ENCODE measurements at regions not wholly inside any gene's neighbourhood (a gene's known extent, or its start where the extent isn't known, plus 50 kb on each side); places are given as distances from the start of the nearest gene placed in this dataset.

GRCh38 chrX:88526385-88526784 lies 220.6 kb upstream of the CPXCR1 start:
- Histone ChIP-seq H3K4me3 (ENCODE audit: low read length) (no peak overlapping the region), H3K4me2 (ENCODE audit: low read depth, low read length) (no peak overlapping the region), H3K9me2 (replicated peaks; ENCODE audit: insufficient read depth, low read length) (no peaks in the 10 kb centered on the region), H2AFZ (ENCODE audit: low read length) (no peak overlapping the region), H3K27me3 (replicated peaks; ENCODE audit: insufficient read depth, low read length) (no peaks in the 10 kb centered on the region), H3K27ac (ENCODE audit: low read length) (no peak overlapping the region), H3K9me3 (replicated peaks; ENCODE audit: insufficient read depth, low read length) (no peaks in the 10 kb centered on the region), H3K36me3 (replicated peaks; ENCODE audit: insufficient read depth, low read length) (no peaks in the 10 kb centered on the region), H3K9ac (ENCODE audit: low read length) (no peak overlapping the region), H4K20me1 (ENCODE audit: insufficient read depth, low read length) (no peaks in the 10 kb centered on the region), H3F3A (ENCODE audit: insufficient read depth, low read length) (no peaks in the 10 kb centered on the region), H3K4me1 (ENCODE audit: low read length) (no peaks in the 10 kb centered on the region), H3K79me2 (ENCODE audit: low read length) (no peaks in the 10 kb centered on the region)
- no peak for TF ChIP-seq EZH2phosphoT487 (IDR thresholded peaks at IDR 0.05; ENCODE audit: low read length)
- no peak for TF ChIP-seq EZH2 (optimal IDR thresholded peaks at IDR 0.05; ENCODE audit: low read depth, low read length)
- TF ChIP-seq, protein P1, sequence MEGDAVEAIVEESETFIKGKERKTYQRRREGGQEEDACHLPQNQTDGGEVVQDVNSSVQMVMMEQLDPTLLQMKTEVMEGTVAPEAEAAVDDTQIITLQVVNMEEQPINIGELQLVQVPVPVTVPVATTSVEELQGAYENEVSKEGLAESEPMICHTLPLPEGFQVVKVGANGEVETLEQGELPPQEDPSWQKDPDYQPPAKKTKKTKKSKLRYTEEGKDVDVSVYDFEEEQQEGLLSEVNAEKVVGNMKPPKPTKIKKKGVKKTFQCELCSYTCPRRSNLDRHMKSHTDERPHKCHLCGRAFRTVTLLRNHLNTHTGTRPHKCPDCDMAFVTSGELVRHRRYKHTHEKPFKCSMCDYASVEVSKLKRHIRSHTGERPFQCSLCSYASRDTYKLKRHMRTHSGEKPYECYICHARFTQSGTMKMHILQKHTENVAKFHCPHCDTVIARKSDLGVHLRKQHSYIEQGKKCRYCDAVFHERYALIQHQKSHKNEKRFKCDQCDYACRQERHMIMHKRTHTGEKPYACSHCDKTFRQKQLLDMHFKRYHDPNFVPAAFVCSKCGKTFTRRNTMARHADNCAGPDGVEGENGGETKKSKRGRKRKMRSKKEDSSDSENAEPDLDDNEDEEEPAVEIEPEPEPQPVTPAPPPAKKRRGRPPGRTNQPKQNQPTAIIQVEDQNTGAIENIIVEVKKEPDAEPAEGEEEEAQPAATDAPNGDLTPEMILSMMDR (IDR thresholded peaks at IDR 0.05; ENCODE audit: low read length), result no peak
- no peak for DNase-seq

GRCh38 chrX:88558421-88558820 lies 188.6 kb upstream of the CPXCR1 start:
- DNase-seq, result no peak
- Histone ChIP-seq H2AFZ (ENCODE audit: low read length) (no peak overlapping the region), H4K20me1 (ENCODE audit: insufficient read depth, low read length) (no peaks in the 10 kb centered on the region), H3K36me3 (replicated peaks; ENCODE audit: insufficient read depth, low read length) (no peaks in the 10 kb centered on the region), H3K9me2 (replicated peaks; ENCODE audit: insufficient read depth, low read length) (no peaks in the 10 kb centered on the region), H3K79me2 (ENCODE audit: low read length) (no peaks in the 10 kb centered on the region), H3K27ac (ENCODE audit: low read length) (no peak overlapping the region), H3K4me2 (ENCODE audit: low read depth, low read length) (no peak overlapping the region), H3K4me1 (ENCODE audit: low read length) (no peaks in the 10 kb centered on the region), H3K27me3 (replicated peaks; ENCODE audit: insufficient read depth, low read length) (no peaks in the 10 kb centered on the region), H3K9me3 (replicated peaks; ENCODE audit: insufficient read depth, low read length) (no peaks in the 10 kb centered on the region), H3F3A (ENCODE audit: insufficient read depth, low read length) (no peaks in the 10 kb centered on the region), H3K9ac (ENCODE audit: low read length) (no peak overlapping the region), H3K4me3 (ENCODE audit: low read length) (no peak overlapping the region)
- TF ChIP-seq EZH2phosphoT487 (IDR thresholded peaks at IDR 0.05; ENCODE audit: low read length) (no peak), EZH2 (optimal IDR thresholded peaks at IDR 0.05; ENCODE audit: low read depth, low read length) (no peak)
- TF ChIP-seq, protein P1 (IDR thresholded peaks at IDR 0.05; ENCODE audit: low read length), result no peak

- Histone ChIP-seq H3K9ac (ENCODE audit: low read length) (no peak overlapping the region), H3K4me1 (ENCODE audit: low read length) (no peaks in the 10 kb centered on the region), H2AFZ (ENCODE audit: low read length) (no peak overlapping the region), H3K27ac (ENCODE audit: low read length) (no peak overlapping the region), H3K79me2 (ENCODE audit: low read length) (no peaks in the 10 kb centered on the region), H3K9me3 (replicated peaks; ENCODE audit: insufficient read depth, low read length) (no peaks in the 10 kb centered on the region), H3K36me3 (replicated peaks; ENCODE audit: insufficient read depth, low read length) (no peaks in the 10 kb centered on the region), H3F3A (ENCODE audit: insufficient read depth, low read length) (no peaks in the 10 kb centered on the region), H3K4me2 (ENCODE audit: low read depth, low read length) (no peak overlapping the region), H3K4me3 (ENCODE audit: low read length) (no peak overlapping the region), H4K20me1 (ENCODE audit: insufficient read depth, low read length) (no peaks in the 10 kb centered on the region), H3K9me2 (replicated peaks; ENCODE audit: insufficient read depth, low read length) (no peaks in the 10 kb centered on the region), H3K27me3 (replicated peaks; ENCODE audit: insufficient read depth, low read length) (no peaks in the 10 kb centered on the region)
- TF ChIP-seq, protein P1 (IDR thresholded peaks at IDR 0.05; ENCODE audit: low read length), result no peak
- TF ChIP-seq EZH2 (optimal IDR thresholded peaks at IDR 0.05; ENCODE audit: low read depth, low read length), result no peak
- TF ChIP-seq EZH2phosphoT487 (IDR thresholded peaks at IDR 0.05; ENCODE audit: low read length), result no peak
- no peak for DNase-seq
Observed at GRCh38 chrX:88560673-88561330, 186.2 kb upstream of the CPXCR1 start.

All from MM.1S (cell line).